ENCODE measurements at regions not wholly inside any gene's neighbourhood (a gene's known extent, or its start where the extent isn't known, plus 50 kb on each side); places are given as distances from the start of the nearest gene placed in this dataset.

- H3K27ac ChIP-seq (ENCODE audit: low read length): no peak overlapping the region
- ATAC-seq (peak in 1 of 2 donors; percentile 36), DNase-seq (peak in 2 of 3 donors; percentile 28 to 65)
- 13% methylated on average over 44 of the region's 44 CpGs for WGBS
- H3K27me3 ChIP-seq (ENCODE audit: control insufficient read depth, insufficient read depth): no peaks in the 10 kb centered on the region
- intact Hi-C loops (cut with DNase I): no loop called here
- peak overlapping the region; percentile 54 for H3K4me3 ChIP-seq (ENCODE audit: low read length)
- H3K4me1 ChIP-seq (ENCODE audit: control insufficient read depth, insufficient read depth, low read length): no peaks in the 10 kb centered on the region
- no peaks in the 10 kb centered on the region for H3K9me3 ChIP-seq (ENCODE audit: control insufficient read depth, low read length)
These were observed 53.1 kb upstream of the KDM7A start for GRCh38 chr7:140229591-140230515.

- ATAC-seq (no peak), DNase-seq (no peak)
- H3K4me3 ChIP-seq (ENCODE audit: low read length): no peak overlapping the region
- no peak overlapping the region for H3K27ac ChIP-seq (ENCODE audit: low read length)
- intact Hi-C loops (cut with DNase I): no loop called here
- no peaks in the 10 kb centered on the region for H3K9me3 ChIP-seq (ENCODE audit: control insufficient read depth, low read length)
- no peaks in the 10 kb centered on the region for H3K4me1 ChIP-seq (ENCODE audit: control insufficient read depth, insufficient read depth, low read length)
- WGBS: 96% methylated on average over 10 of the region's 10 CpGs
- no peaks in the 10 kb centered on the region for H3K27me3 ChIP-seq (ENCODE audit: control insufficient read depth, insufficient read depth)
These were observed 52.3 kb upstream of the KDM7A start for GRCh38 chr7:140229101-140229525.
